HG02588 (cell line): ENCODE measurements at regions not wholly inside any gene's neighbourhood (a gene's known extent, or its start where the extent isn't known, plus 50 kb on each side); places are given as distances from the start of the nearest gene placed in this dataset.

Source experiments
- ATAC-seq: cut with Tn5 transposase; IDR thresholded peaks from one replicate; pipeline ENCODE4 v1.9.1; 2021; ENCODE audit warnings: mild to moderate bottlenecking, moderate library complexity; ENCODE audit not compliant: unreplicated experiment

DNA sequence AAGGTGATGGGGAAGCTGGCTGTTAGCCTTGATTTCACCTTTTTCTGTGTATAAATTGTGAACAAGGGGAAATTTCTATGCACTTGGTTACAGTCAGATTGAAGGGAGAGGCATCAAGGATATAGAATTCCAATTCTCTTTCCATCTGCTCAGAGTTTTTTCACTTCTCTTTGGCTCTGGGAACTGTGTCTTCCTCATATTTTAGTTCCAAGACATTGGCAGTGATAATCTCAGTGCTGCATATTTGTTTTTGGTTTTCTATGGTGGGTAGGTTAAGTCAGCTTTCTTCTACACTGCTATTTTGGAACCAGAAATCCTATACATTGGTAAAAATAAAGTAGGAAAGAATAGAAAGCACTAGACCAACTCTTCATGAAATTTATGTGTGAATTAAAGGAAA is 569.6 kb upstream of the CXADR start:
- no peak for ATAC-seq

- ATAC-seq = no peak
Observed at GRCh38 chr21:16945580-16945979, 567.3 kb upstream of the CXADR start.

DNA sequence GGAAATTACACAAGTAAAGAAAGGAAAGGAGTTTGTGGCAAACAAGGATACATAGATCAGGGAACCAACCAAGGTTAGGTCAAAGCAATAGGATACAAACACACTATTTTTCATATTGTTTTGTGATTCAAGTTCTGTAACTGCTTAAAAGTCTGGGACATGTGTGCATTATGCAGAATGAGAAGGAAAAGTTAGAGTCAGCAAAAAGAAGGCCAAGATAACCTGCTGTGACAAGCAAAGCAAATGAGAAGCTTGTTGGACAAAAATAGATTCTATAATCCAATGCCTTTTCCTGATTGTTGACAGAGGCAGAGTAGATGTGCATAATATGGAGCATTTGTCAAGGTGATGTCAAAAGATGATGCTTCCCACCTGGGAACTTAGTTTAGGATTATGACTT is 556.0 kb upstream of the CXADR start:
- ATAC-seq = no peak

- ATAC-seq = no peak
Observed at GRCh38 chr21:16965424-16965823, 547.4 kb upstream of the CXADR start.

DNA sequence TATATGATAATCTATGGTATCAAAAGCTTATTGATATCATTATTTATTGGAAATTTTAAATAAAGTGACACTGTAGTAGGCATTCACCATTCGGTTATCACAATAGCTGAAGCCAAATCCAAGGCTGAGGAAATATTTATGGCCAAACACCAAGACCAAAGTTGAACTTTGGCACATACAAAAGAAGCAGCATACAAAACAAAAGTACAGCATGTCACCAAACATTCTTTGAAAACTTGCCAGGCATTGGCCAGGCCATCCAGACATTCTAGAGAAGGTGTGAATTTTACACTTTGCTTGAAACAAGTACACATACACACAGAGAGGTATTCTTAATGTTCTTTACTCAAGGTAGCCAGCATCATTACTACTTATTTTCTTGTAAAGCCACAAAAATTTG is 544.4 kb upstream of the CXADR start:
- no peak for ATAC-seq

DNA sequence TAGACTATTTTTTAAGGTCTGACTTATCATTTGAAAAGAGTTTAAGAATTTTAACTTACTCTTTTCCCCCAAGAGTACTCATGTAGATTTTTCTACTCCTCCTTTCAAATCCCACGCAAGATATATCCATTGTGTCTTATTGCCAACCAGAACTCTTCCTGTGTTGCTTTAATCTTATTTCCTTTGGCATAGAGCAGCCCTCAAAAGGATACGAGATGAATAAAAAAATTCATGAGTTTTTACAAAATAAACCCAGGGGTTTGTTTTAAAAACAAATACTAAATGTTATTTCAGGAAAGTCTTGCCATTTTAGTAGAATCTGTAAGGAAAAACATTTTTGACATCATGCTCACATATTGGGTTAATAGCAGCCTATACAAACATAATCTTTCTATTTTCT is 543.2 kb upstream of the CXADR start:
- no peak for ATAC-seq

GRCh38 chr21:16974060-16974459 is 538.8 kb upstream of the CXADR start:
- ATAC-seq = no peak

GRCh38 chr21:16976193-16976592 is 536.6 kb upstream of the CXADR start:
- ATAC-seq = no peak

GRCh38 chr21:16978309-16978895 is 534.4 kb upstream of the CXADR start:
- no peak for ATAC-seq

DNA sequence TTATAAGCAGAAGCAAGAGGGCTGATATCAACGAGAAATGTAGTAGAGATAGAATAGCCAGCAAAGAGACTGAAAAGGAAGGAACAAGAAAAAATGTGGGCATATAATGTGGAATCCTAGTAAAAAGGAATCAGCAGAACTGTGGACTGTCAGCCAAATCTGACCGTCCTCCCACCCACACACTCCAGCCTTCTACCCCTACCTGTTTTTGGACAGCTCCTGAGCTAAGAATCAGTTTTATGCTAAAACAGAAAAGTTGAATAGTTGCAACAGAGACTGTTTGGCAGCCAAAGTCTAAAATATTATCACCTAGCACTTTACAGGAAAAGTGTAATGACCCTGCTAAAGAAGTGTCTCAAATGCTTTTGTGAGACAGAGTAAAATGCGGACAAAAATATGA is 533.3 kb upstream of the CXADR start:
- ATAC-seq = no peak

DNA sequence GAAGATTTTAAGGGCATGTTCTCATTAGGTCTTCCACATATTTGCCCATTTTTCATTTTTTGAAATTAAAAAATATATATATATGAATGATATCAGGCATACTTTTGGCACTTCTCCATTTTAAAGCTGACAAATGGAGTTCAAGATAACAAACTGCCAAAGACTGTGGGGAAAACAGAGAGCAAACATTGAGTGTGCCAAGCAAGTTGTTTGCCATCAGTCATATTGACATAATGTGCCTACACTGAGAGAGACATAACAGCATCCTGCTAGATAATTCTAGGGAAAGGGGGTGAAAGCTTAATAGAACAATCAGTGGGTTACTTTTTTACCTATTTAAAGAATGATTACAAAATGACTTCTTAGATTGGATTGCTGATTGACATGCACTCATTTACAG is 529.4 kb upstream of the CXADR start:
- no peak for ATAC-seq

DNA sequence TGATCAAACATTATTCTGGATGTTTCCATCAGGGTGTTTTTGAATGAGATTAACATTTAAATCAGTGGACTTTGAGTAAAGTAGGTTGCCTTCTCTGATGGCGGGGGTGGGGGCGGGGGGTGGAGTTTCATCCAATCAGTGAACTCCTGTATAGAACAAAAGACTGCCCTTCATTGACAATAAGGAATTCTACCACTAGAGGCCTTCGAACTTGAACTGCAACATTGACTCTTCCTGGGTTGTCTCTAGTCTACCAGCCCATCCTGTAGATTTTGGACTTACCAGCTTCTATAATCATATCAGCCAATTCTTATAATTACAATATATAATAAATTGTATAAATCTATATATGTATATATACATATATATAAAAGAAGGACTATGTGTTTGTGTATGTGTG is 520.4 kb upstream of the CXADR start:
- no peak for ATAC-seq

- ATAC-seq = no peak
Observed at GRCh38 chr21:16993416-16994038, 519.3 kb upstream of the CXADR start.

GRCh38 chr21:17002594-17003257 is 510.1 kb upstream of the CXADR start:
- ATAC-seq = no peak

- ATAC-seq = no peak
Observed at GRCh38 chr21:17003258-17003615, 509.6 kb upstream of the CXADR start.

- no peak for ATAC-seq
Observed at GRCh38 chr21:17003763-17004373, 509.0 kb upstream of the CXADR start.

GRCh38 chr21:17032141-17032655 is 480.6 kb upstream of the CXADR start:
- ATAC-seq = no peak

DNA sequence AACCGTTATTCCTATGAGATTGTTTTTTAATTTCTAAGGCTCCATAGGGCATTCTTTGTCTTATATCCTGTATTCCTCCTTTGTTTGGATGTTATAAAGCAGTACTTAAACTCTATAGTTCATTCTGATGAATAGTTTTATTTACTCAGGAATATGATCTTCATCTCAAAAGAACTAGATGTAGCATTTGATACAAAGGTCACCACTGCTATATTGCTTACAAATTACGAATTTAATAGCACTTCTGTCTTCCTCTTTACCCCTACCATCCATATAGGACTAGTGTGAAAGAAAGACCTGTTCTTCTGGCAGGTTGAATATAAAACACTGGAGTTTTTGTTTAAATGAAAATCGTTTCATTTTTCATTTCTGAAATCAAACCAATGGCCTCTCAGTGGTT is 468.1 kb upstream of the CXADR start:
- ATAC-seq = no peak

DNA sequence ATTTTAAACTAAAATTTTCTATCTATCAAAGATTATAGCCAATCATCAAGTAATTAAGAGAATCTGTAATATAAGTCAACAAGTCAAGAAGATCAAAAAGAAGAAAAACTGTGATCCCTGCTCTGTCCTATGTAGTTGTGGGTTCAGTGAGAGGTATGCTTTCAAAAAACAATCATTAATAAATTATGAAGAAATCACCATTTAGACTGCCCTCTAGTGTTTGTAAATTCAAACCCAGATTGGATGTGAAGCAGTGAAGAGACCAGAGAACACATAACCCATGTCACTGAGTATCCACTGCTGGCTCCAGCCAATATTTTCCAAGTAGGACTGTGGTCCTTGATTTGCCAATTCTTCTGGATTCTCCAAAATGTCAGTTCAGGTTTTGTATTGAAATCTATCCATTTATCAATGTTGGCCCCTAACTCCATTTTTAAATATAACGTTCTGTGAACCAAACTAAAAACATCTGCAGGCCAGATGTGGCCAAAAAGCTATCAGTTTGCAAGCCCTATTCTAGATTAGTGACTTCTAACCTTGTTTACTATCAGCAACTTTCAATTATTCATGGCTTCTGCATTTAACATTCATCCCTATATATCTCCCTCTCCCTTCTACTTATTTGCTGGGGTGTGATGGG is 467.5 kb upstream of the CXADR start:
- no peak for ATAC-seq

GRCh38 chr21:17048974-17049373 is 463.9 kb upstream of the CXADR start:
- no peak for ATAC-seq

GRCh38 chr21:17050156-17050555 is 462.7 kb upstream of the CXADR start:
- no peak for ATAC-seq

DNA sequence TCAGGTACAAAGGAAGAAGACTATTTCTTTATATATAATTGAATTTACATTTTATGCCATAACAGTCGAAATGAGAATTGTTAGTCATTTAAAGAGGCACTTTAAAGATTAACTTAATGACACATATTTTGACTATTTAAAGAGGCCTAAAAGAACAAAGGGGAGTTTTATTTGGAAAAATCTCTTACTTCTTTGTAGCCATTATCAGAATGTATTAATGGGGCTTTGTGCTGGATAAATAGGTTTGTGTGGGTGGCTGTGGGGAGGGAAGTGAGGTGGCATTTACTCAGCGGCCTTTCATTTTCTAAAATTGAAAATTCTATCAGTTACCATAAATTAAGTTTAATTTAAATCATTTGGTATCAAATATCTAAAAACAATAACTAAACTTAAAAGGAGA is 462.2 kb upstream of the CXADR start:
- ATAC-seq = no peak
